H1 (cell line): ENCODE measurements at regions not wholly inside any gene's neighbourhood (a gene's known extent, or its start where the extent isn't known, plus 50 kb on each side); places are given as distances from the start of the nearest gene placed in this dataset.

Experiments
- CEBPB ChIP-seq: IDR thresholded peaks from 2 replicates; pipeline ENCODE4 v1.6.1; 2012; ENCODE audit warnings: low read depth, low read length
- FOSL1 ChIP-seq: IDR thresholded peaks from 2 replicates; pipeline ENCODE4 v1.6.1; 2011; ENCODE audit warnings: mild to moderate bottlenecking, low read depth, low read length, moderate library complexity; ENCODE audit not compliant: insufficient read depth
- HDAC2 ChIP-seq, 2 experiments: fragments of 300-600 bp in 1 of 2; sonication (generic) in 1 of 2; IDR thresholded peaks; 2 replicates each; pipeline ENCODE4 v1.6.1; 2011 to 2012; ENCODE audit warnings: low read depth in 2 of 2, low read length in 2 of 2, mild to moderate bottlenecking in 2 of 2, moderate library complexity in 2 of 2, borderline replicate concordance in 1 of 2, inconsistent platforms in 1 of 2
- NRF1 ChIP-seq: IDR thresholded peaks from 2 replicates; pipeline ENCODE4 v1.6.1; 2011; ENCODE audit warnings: mild to moderate bottlenecking, low read depth, low read length, improper control_type of control experiment
- RBBP5 ChIP-seq: IDR thresholded peaks from 2 replicates; pipeline ENCODE4 v1.7.1; 2012; ENCODE audit warnings: low read depth, mild to moderate bottlenecking, inconsistent platforms, low read length, moderate library complexity, borderline replicate concordance
- RFX5 ChIP-seq: IDR thresholded peaks from 2 replicates; pipeline ENCODE4 v1.6.1; 2011; ENCODE audit warnings: low read depth, low read length, improper control_type of control experiment, borderline replicate concordance
- RXRA ChIP-seq: IDR thresholded peaks from 2 replicates; pipeline ENCODE4 v1.6.1; 2011; ENCODE audit warnings: low read depth, mild to moderate bottlenecking, low read length, moderate library complexity; ENCODE audit not compliant: insufficient read depth
- TCF12 ChIP-seq: IDR thresholded peaks from 2 replicates; pipeline ENCODE4 v1.6.1; 2011; ENCODE audit warnings: low read depth, mild to moderate bottlenecking, low read length
- TF ChIP-seq, protein P1 (sequence below), 3 experiments: IDR thresholded peaks; 1 replicate in 2 of 3; 2 replicates in 1 of 3; pipeline versions ENCODE4 v1.5.1 to v1.6.1; 2011; ENCODE audit warnings: low read length in 3 of 3, mild to moderate bottlenecking in 3 of 3, inconsistent platforms in 2 of 3, low read depth in 1 of 3, moderate library complexity in 1 of 3; ENCODE audit not compliant: insufficient read depth in 1 of 3; ENCODE audit errors: control extremely low read depth in 1 of 3

DNA sequence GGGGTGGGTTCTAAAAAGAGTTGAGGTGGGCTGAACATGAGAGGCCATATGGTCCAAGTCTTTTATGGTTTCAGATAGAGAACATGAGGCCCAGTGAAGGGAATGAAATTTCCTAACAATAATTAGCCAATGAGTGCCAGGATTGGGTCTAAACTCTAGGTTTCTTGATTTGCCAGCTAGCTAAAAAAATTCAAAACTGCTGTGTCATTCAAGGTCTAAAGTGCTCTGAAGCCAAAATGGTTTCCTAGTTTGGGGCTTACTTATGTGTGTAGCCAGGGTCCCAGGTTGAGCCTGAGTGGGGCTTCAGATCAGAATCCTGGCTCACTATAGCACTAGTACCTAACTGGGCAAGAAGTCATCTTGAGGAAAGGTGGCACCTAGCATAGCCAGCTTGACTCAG, 55.3 kb upstream of the SYN2 start:
- TF ChIP-seq, protein P1, sequence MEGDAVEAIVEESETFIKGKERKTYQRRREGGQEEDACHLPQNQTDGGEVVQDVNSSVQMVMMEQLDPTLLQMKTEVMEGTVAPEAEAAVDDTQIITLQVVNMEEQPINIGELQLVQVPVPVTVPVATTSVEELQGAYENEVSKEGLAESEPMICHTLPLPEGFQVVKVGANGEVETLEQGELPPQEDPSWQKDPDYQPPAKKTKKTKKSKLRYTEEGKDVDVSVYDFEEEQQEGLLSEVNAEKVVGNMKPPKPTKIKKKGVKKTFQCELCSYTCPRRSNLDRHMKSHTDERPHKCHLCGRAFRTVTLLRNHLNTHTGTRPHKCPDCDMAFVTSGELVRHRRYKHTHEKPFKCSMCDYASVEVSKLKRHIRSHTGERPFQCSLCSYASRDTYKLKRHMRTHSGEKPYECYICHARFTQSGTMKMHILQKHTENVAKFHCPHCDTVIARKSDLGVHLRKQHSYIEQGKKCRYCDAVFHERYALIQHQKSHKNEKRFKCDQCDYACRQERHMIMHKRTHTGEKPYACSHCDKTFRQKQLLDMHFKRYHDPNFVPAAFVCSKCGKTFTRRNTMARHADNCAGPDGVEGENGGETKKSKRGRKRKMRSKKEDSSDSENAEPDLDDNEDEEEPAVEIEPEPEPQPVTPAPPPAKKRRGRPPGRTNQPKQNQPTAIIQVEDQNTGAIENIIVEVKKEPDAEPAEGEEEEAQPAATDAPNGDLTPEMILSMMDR (IDR thresholded peaks at IDR 0.05; ENCODE audit: control extremely low read depth in 1 of 3, insufficient read depth in 1 of 3, low read depth in 1 of 3, low read length in 3 of 3), result no peak
- TF ChIP-seq TCF12, result no peak
- TF ChIP-seq HDAC2 (IDR thresholded peaks at IDR 0.05; ENCODE audit: borderline replicate concordance in 1 of 2, low read depth in 2 of 2, low read length in 2 of 2), result no peak
- TF ChIP-seq CEBPB, result no peak
- no peak for TF ChIP-seq FOSL1
- TF ChIP-seq RFX5, result no peak
- TF ChIP-seq RXRA, result no peak
- no peak for TF ChIP-seq NRF1
- no peak for TF ChIP-seq RBBP5
